BJ (cell line): ENCODE measurements at regions not wholly inside any gene's neighbourhood (a gene's known extent, or its start where the extent isn't known, plus 50 kb on each side); places are given as distances from the start of the nearest gene placed in this dataset.

Experiments used
- CTCF ChIA-PET: fragments of 350-600 bp; formaldehyde crosslinking; extraction: SDS; loops from one replicate; lab custom pipeline; 2021; ENCODE audit warnings: antibody characterized with exemption, inconsistent platforms; lab: Yijun Ruan, JAX
- POLR2A ChIA-PET: fragments of 300-600 bp; sonication (Branson Sonifier 250); formaldehyde crosslinking; extraction: SDS; loops from one replicate; lab custom pipeline; 2021; ENCODE audit warnings: antibody characterized with exemption; lab: Charles Lee
- DNase-seq: peaks from one replicate; pipeline ENCODE4 v3.0.0-alpha.2; 2011; ENCODE audit warnings: low read depth
- H3K27me3 ChIP-seq: 2 replicates; pipeline ENCODE4 v1.6.0; 2011; ENCODE audit warnings: low read length; ENCODE audit not compliant: control insufficient read depth, insufficient read depth
- H3K36me3 ChIP-seq: 2 replicates; pipeline ENCODE4 v1.5.1; 2011; ENCODE audit warnings: low read length; ENCODE audit not compliant: control insufficient read depth, insufficient read depth
- H3K4me3 ChIP-seq: 2 replicates; pipeline ENCODE4 v1.5.1; 2011; ENCODE audit warnings: low read depth, mild to moderate bottlenecking, control low read depth, low read length
- TF ChIP-seq, protein P1 (sequence below): IDR thresholded peaks from 2 replicates; pipeline ENCODE4 v1.5.1; 2011; ENCODE audit warnings: low read depth, mild to moderate bottlenecking, control low read depth, inconsistent platforms, low read length, moderate library complexity; ENCODE audit not compliant: insufficient read depth

GRCh38 chr3:182585532-182586150 is 207.7 kb upstream of the ATP11B start:
- POLR2A ChIA-PET, result no interaction called here
- TF ChIP-seq, protein P1, sequence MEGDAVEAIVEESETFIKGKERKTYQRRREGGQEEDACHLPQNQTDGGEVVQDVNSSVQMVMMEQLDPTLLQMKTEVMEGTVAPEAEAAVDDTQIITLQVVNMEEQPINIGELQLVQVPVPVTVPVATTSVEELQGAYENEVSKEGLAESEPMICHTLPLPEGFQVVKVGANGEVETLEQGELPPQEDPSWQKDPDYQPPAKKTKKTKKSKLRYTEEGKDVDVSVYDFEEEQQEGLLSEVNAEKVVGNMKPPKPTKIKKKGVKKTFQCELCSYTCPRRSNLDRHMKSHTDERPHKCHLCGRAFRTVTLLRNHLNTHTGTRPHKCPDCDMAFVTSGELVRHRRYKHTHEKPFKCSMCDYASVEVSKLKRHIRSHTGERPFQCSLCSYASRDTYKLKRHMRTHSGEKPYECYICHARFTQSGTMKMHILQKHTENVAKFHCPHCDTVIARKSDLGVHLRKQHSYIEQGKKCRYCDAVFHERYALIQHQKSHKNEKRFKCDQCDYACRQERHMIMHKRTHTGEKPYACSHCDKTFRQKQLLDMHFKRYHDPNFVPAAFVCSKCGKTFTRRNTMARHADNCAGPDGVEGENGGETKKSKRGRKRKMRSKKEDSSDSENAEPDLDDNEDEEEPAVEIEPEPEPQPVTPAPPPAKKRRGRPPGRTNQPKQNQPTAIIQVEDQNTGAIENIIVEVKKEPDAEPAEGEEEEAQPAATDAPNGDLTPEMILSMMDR, result no peak
- no peak for DNase-seq
- Histone ChIP-seq H3K27me3 (no peaks in the 10 kb centered on the region), H3K4me3 (no peak overlapping the region), H3K36me3 (no peaks in the 10 kb centered on the region)
- CTCF ChIA-PET, result no interaction called here

GRCh38 chr3:182592747-182593146 is 200.6 kb upstream of the ATP11B start:
- H3K36me3 ChIP-seq, result no peaks in the 10 kb centered on the region
- no peak overlapping the region for H3K4me3 ChIP-seq
- no peaks in the 10 kb centered on the region for H3K27me3 ChIP-seq
- no peak for DNase-seq
- CTCF ChIA-PET, result no interaction called here
- TF ChIP-seq, protein P1, result no peak
- POLR2A ChIA-PET, result no interaction called here

- H3K27me3 ChIP-seq, result no peaks in the 10 kb centered on the region
- DNase-seq, result no peak
- no peaks in the 10 kb centered on the region for H3K36me3 ChIP-seq
- ChIA-PET CTCF (no interaction called here), POLR2A (no interaction called here)
- H3K4me3 ChIP-seq, result no peak overlapping the region
- TF ChIP-seq, protein P1, result no peak
Observed at GRCh38 chr3:182596676-182597410, 196.5 kb upstream of the ATP11B start.

DNA sequence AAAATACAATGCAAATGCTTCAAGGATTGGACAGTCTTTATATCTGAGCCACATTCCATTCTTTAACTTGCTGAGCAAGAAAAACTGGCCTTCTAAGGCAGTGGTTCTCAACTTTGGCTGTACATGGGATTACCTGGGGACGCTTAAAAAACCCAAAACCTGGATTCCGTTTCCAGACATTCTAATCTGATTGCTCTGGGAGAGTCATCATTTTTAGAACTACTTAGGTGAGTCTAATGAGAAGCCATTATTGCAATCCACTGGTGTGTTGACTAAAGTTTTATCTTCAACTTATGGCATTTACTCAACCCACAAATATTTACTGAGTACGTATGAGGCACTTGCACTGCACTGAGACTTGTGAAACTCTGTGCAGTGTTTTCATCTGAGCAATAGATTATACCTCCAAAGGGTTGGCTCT is 195.7 kb upstream of the ATP11B start:
- no peak for DNase-seq
- ChIA-PET CTCF (no interaction called here), POLR2A (no interaction called here)
- Histone ChIP-seq H3K4me3 (no peak overlapping the region), H3K36me3 (no peaks in the 10 kb centered on the region), H3K27me3 (no peaks in the 10 kb centered on the region)
- TF ChIP-seq, protein P1, result no peak

GRCh38 chr3:182601597-182601996 is 191.7 kb upstream of the ATP11B start:
- Histone ChIP-seq H3K27me3 (no peaks in the 10 kb centered on the region), H3K4me3 (no peak overlapping the region), H3K36me3 (no peaks in the 10 kb centered on the region)
- TF ChIP-seq, protein P1, result no peak
- ChIA-PET CTCF (no interaction called here), POLR2A (no interaction called here)
- no peak for DNase-seq
